GM19452 (cell line): ENCODE measurements at regions not wholly inside any gene's neighbourhood (a gene's known extent, or its start where the extent isn't known, plus 50 kb on each side); places are given as distances from the start of the nearest gene placed in this dataset.
A peak's percentile ranks its signal among the peaks of the same experiment; 100 is the strongest.
"Not testable (repeated sequence)": the region's sequence is repeated elsewhere in the genome, so short reads cannot be mapped to it uniquely, and the experiment has no call there.

Source experiments
- ATAC-seq: cut with Tn5 transposase; IDR thresholded peaks from one replicate; pipeline ENCODE4 v1.9.1; 2021; ENCODE audit not compliant: unreplicated experiment

DNA sequence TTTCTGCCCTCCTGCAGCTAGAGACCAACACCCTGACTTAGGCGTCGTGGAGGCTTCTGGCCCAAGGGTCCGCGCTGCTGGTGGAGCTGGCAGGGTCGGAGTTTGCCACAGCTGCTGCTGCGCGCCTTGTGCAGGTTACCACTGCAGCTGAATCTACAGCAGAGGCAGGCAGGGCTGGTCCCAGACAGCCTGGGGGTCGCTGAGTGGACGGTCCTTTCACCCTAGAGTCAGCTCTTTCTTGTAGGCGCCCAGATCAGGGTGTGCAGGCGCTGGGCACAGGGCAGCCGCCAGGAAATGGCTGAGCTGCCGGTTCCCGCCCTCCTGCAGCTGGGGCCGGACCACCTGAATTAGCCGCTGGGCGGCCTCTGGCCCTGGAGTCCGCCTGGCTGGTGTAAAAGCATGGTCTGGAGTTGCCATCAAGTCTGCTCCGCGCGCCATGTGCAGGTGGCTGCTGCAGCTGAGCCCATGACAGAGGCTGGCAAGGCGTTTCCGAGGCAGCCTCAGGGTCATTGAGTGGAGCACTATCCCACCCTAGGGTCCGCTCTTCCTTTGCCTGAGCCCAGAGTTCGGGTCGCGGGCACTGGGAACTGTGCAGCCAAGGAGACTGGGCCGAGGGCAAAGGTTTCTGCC lies 144.3 kb downstream of the CCDC74A start:
- ATAC-seq = not testable (repeated sequence)

GRCh38 chr2:131672471-131673399 lies 145.0 kb downstream of the CCDC74A start:
- ATAC-seq = peak; percentile 89

DNA sequence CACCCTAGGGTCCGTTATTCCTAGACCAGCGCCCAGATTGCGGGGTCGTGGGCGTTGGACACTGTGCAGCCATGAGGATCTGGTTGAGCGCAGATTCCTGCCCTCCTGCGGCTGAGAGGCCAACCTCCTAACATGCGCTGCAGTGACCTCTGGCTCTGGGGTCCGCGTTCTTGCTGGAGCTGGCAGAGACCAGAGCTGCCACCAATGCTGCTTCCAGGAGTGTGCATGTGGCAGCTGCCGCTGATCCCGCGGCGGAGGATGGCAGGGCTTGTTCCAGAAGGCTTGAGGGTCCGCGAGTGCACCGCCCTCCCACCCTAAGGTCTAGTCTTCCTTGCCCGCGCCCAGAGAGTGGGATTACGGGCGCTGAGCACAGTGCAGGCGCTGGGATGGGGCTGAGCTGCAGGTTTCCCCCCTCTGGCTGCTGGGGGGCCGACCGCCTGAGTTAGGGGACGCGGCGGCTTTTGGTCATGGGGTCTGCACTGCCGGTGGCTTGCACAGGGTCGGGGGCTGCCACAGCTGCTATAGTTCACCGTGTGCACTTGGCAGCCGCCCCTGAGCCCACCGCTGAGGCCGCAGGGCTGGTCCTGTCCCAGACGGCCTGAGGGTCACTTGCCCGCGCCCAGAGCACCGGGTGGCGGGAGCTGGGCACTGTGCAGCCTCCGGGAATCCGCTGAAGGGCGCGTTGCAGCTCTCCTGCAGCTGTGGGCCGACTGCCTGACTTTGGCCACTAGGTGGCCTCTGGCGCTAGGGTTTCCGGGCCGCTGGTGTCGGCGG lies 145.9 kb downstream of the CCDC74A start:
- ATAC-seq = peak; percentile 88

- no peak for ATAC-seq
Measured at GRCh38 chr2:131674174-131674507, 146.5 kb downstream of the CCDC74A start.

GRCh38 chr2:131681611-131682121 lies 154.0 kb downstream of the CCDC74A start:
- peak; percentile 28 for ATAC-seq

DNA sequence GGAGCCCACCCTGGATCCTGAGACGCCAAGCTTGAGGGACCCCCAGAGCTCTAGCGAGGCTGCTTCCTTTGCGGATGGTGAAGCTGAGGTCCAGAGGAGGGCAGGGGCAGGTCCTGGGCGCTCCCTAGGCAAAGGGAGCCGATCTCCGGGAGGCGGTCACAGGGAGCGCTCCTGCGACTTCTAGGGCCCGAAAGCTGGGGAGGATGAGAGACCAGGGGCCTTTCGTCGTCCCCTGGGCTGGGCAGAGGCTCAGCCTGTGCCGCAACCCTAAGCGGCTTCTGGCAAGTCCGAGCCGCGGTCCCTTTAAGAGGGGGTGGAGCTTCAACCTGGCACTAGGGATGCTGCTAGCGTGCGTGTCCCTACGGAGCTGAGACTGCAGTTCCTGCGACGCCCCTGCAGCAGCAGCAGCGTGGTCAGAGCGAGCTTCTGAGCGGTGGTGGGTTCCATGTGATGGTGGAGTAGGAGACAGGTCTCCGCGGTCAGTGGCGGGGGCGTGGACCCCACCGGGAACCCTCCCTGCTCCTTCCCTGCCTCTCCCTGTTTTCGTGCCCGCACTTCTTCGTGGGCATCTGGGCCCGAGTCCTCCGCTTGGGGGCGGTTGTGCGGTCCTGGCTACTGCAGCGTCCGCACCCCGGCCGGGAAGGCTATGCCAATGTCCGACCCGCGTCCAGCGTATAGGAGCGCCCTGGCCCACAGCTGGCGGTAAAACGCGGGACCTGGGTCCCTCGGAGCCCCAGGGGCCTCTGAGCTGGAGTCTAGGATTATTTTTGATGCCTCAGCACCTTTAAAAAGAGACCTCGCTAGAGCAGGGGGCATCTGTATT lies 154.6 kb downstream of the CCDC74A start:
- ATAC-seq = peak; percentile 99

GRCh38 chr2:131682945-131683330 lies 155.2 kb downstream of the CCDC74A start:
- peak; percentile 45 for ATAC-seq

DNA sequence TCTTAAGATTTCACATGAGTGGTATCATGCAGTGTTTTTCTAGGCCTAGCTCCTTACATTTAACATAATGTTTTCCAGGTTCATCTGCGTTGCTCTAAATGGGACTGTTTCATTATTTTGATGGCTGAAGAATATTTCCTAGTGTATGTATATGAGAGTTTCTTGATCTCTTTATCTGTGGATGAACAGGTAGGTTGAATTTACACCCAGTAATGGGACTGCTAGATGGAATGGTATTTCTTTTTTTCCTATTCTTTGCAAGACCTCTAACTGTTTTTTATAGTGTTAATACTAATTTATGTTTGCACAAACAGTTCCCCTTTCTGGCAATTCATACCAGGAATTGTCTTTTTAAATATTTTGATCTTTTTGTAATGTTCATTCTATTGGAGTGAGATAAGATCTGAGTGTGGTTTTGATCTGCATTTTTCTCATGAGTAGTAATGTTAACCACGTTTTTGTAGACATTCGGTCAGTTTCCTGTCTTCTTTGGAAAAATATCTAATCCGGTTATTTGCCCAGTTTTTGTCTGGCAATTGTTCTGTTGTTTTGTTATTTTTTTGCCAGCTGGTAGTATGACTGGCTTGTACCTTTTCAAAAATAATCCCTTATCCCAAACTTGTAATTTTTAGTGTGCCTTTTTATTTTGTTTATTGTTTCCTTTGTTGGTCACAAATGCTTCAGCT lies 157.1 kb downstream of the CCDC74A start:
- ATAC-seq = not testable (repeated sequence)

DNA sequence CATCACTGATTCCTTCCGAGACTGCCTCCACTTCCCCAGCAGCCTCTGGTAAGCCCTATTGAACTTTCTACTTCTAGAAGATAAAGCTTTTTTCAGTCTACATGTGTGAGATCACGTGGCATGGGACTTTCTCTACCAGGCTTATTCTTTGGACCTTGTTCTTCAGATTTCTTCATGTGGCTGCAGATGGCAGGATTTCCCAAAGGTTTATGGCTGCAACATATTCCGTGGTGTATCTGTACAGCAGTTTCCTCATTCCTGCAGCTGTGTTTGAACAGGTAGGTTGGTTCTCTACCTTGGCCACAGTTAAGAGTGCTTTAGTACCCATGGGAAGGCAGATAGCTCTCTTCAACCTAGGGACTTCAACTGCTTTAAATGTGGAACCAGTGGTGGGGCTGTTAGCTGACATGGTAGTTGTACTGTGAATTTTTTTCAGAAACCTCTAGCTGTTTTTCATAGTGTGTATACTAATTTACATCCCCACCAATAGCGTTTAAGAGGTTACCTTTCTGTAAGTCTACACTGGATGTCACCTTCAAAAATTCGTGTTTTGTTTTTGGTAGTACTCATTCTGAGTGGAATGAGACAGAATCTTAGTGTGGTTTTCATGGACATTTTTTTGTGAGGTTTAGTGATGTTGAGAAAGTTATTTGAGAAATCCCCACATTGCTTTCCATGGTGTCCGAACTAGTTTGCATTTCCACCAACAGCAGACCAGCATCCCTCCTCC lies 158.6 kb downstream of the CCDC74A start:
- ATAC-seq = not testable (repeated sequence)

DNA sequence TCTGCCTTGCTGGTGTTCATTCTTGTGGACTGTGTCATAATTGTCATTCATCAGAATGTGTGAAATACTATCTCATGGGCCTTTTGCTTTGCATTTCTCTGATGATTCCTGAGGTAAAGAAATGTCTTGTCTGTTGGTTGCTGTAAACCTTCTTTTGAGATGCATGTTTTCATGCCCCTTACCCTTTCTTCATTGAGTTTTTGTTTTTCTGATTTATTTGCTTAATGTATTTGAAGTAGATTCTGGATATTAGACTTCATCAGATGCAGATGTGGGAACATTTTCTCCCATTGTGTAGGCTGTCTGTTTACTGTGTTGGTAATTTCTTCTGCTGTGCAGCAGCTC lies 159.2 kb downstream of the CCDC74A start:
- ATAC-seq = not testable (repeated sequence)

GRCh38 chr2:131689066-131689465 lies 161.4 kb downstream of the CCDC74A start:
- ATAC-seq = not testable (repeated sequence)

- not testable (repeated sequence) for ATAC-seq
Measured at GRCh38 chr2:131711268-131711667, 183.6 kb downstream of the CCDC74A start.

GRCh38 chr2:131717907-131718306 lies 190.2 kb downstream of the CCDC74A start:
- not testable (repeated sequence) for ATAC-seq

DNA sequence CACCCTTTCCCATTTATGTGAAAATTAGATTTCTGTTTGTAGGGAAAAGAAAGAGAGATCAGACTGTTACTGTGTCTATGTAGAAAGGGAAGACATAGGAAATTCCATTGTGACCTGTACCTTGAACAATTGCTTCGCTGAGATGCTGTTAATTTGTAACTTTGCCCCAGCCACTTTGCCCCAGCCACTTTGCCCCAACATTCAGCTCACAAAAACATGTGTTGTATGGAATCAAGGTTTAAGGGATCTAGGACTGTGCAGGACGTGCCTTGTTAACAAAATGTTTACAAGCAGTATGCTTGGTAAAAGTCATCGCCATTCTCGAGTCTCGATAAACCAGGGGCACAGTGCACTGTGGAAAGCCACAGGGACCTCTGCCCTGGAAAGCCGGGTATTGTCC lies 193.5 kb downstream of the CCDC74A start:
- ATAC-seq = not testable (repeated sequence)

- not testable (repeated sequence) for ATAC-seq
Measured at GRCh38 chr2:131722256-131722655, 194.6 kb downstream of the CCDC74A start.

GRCh38 chr2:131724019-131724418 lies 196.3 kb downstream of the CCDC74A start:
- no peak for ATAC-seq

GRCh38 chr2:131728451-131728850 lies 200.8 kb downstream of the CCDC74A start:
- ATAC-seq = not testable (repeated sequence)

DNA sequence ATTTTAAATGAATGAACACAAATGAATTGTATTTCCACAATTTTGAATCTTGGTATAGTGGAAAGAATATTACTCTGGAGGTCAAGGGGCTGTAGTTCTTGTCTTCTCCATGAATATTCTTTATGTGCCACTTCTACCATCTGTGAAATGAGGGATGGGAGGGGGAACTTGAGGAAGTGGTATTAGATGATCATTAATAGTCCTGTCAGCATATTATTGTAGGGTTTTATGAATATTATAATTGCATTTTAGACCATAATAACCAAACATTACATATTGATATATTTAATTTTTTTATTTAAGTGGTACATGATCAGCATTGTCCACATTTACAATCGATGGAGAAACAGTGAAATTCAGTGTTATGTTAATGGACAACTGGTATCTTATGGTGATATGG lies 205.8 kb downstream of the CCDC74A start:
- not testable (repeated sequence) for ATAC-seq

DNA sequence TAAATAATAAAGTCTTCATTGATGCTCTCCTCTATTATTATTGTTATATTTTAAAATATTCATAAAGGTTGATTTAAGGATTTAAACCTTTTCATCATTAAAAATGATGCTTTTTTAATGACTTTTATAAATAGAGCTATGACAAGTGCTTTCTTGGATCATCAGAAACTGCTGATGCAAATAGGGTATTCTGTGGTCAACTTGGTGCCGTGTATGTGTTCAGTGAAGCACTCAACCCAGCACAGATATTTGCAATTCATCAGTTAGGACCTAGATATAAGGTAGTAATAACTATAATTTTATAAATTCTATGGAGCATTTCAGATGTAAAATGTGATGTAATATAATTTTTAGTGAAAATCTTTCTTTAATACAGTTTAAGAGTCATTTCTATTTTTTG lies 208.7 kb downstream of the CCDC74A start:
- ATAC-seq = peak; percentile 95
